ENCODE measurements at regions not wholly inside any gene's neighbourhood (a gene's known extent, or its start where the extent isn't known, plus 50 kb on each side); places are given as distances from the start of the nearest gene placed in this dataset.

DNA sequence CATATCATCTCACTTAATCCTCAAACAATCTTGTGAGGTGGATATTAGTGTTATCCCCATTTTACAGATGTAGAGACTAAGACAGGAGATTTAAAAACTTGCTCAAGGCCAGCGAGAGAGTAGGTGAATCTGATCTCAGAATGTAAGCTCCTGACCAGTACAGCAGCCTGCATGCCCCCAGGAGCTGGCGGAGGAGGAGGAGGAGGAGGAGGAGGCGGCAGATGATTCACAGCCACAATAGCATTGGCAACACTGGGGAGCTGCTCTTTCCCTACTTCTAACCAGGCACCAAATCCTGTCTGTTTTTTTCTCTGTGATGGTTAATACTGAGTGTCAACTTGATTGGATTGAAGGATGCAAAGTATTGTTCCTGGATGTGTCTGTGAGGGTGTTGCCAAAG lies 243.2 kb downstream of the ATG4C start:
- TF ChIP-seq, protein P1, sequence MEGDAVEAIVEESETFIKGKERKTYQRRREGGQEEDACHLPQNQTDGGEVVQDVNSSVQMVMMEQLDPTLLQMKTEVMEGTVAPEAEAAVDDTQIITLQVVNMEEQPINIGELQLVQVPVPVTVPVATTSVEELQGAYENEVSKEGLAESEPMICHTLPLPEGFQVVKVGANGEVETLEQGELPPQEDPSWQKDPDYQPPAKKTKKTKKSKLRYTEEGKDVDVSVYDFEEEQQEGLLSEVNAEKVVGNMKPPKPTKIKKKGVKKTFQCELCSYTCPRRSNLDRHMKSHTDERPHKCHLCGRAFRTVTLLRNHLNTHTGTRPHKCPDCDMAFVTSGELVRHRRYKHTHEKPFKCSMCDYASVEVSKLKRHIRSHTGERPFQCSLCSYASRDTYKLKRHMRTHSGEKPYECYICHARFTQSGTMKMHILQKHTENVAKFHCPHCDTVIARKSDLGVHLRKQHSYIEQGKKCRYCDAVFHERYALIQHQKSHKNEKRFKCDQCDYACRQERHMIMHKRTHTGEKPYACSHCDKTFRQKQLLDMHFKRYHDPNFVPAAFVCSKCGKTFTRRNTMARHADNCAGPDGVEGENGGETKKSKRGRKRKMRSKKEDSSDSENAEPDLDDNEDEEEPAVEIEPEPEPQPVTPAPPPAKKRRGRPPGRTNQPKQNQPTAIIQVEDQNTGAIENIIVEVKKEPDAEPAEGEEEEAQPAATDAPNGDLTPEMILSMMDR (IDR thresholded peaks at IDR 0.05): no peak
- TF ChIP-seq POLR2AphosphoS5 (IDR thresholded peaks at IDR 0.05): no peak
- no peak for TF ChIP-seq POLR2A (IDR thresholded peaks at IDR 0.05)
- TF ChIP-seq EP300 (IDR thresholded peaks at IDR 0.05): no peak

Data from suprapubic skin (tissue), 4 donors.